Mucosa of stomach (tissue), 1 donor: ENCODE measurements at regions not wholly inside any gene's neighbourhood (a gene's known extent, or its start where the extent isn't known, plus 50 kb on each side); places are given as distances from the start of the nearest gene placed in this dataset.

Experiments
- H3K27me3 ChIP-seq: one replicate; pipeline ENCODE4 v1.7.0; 2013; ENCODE audit warnings: mild to moderate bottlenecking, low read length; ENCODE audit not compliant: control insufficient read depth, insufficient read depth
- H3K36me3 ChIP-seq: one replicate; pipeline ENCODE4 v1.7.0; 2013; ENCODE audit warnings: low read length; ENCODE audit not compliant: control insufficient read depth, insufficient read depth
- H3K4me1 ChIP-seq: one replicate; pipeline ENCODE4 v1.7.0; 2013; ENCODE audit warnings: mild to moderate bottlenecking, low read length; ENCODE audit not compliant: control insufficient read depth, insufficient read depth
- H3K4me3 ChIP-seq: one replicate; pipeline ENCODE4 v1.7.0; 2013; ENCODE audit warnings: low read length
- H3K9ac ChIP-seq: one replicate; pipeline ENCODE4 v1.7.0; 2013; ENCODE audit warnings: mild to moderate bottlenecking, low read length, moderate library complexity
- H3K9me3 ChIP-seq: one replicate; pipeline ENCODE4 v1.7.0; 2013; ENCODE audit warnings: mild to moderate bottlenecking, low read length, moderate library complexity; ENCODE audit not compliant: control insufficient read depth
- donor health status: Pancreatic carcinoma.

- Histone ChIP-seq H3K9me3 (no peaks in the 10 kb centered on the region), H3K27me3 (no peaks in the 10 kb centered on the region), H3K4me3 (no peak overlapping the region), H3K4me1 (peaks cover 10% of the 10 kb centered on the region), H3K9ac (no peak overlapping the region), H3K36me3 (no peaks in the 10 kb centered on the region)
These were observed 210.0 kb downstream of the IRS2 start for GRCh38 chr13:109576331-109576813.

- Histone ChIP-seq H3K9me3 (no peaks in the 10 kb centered on the region), H3K36me3 (no peaks in the 10 kb centered on the region), H3K9ac (no peak overlapping the region), H3K27me3 (no peaks in the 10 kb centered on the region), H3K4me3 (no peak overlapping the region), H3K4me1 (peaks cover 10% of the 10 kb centered on the region)
These were observed 210.6 kb downstream of the IRS2 start for GRCh38 chr13:109575821-109576220.

- no peak overlapping the region for H3K9ac ChIP-seq
- no peaks in the 10 kb centered on the region for H3K27me3 ChIP-seq
- H3K36me3 ChIP-seq, result no peaks in the 10 kb centered on the region
- H3K4me3 ChIP-seq, result no peak overlapping the region
- H3K9me3 ChIP-seq, result no peaks in the 10 kb centered on the region
- H3K4me1 ChIP-seq, result peaks cover 15% of the 10 kb centered on the region
These were observed 214.0 kb downstream of the IRS2 start for GRCh38 chr13:109572389-109572788.

- Histone ChIP-seq H3K9me3 (no peaks in the 10 kb centered on the region), H3K9ac (no peak overlapping the region), H3K27me3 (no peaks in the 10 kb centered on the region), H3K36me3 (no peaks in the 10 kb centered on the region), H3K4me1 (peaks cover 5% of the 10 kb centered on the region), H3K4me3 (no peak overlapping the region)
These were observed 216.2 kb downstream of the IRS2 start for GRCh38 chr13:109569958-109570711.

- Histone ChIP-seq H3K36me3 (no peaks in the 10 kb centered on the region), H3K4me1 (peaks cover 5% of the 10 kb centered on the region), H3K9ac (no peak overlapping the region), H3K27me3 (no peaks in the 10 kb centered on the region), H3K4me3 (no peak overlapping the region), H3K9me3 (no peaks in the 10 kb centered on the region)
These were observed 218.0 kb downstream of the IRS2 start for GRCh38 chr13:109568339-109568818.

GRCh38 chr13:109567315-109567714 lies 219.1 kb downstream of the IRS2 start:
- Histone ChIP-seq H3K4me1 (peaks cover 5% of the 10 kb centered on the region), H3K9ac (no peak overlapping the region), H3K4me3 (no peak overlapping the region)

GRCh38 chr13:109565877-109566276 lies 220.5 kb downstream of the IRS2 start:
- no peak overlapping the region for H3K9ac ChIP-seq
- H3K9me3 ChIP-seq, result no peaks in the 10 kb centered on the region
- H3K36me3 ChIP-seq, result no peaks in the 10 kb centered on the region
- no peak overlapping the region for H3K4me3 ChIP-seq
- H3K4me1 ChIP-seq, result peaks cover 5% of the 10 kb centered on the region
- H3K27me3 ChIP-seq, result no peaks in the 10 kb centered on the region

More at GRCh38 chr13:109567315-109567714, 219.1 kb downstream of the IRS2 start:
- no peaks in the 10 kb centered on the region for H3K27me3 ChIP-seq
- H3K9me3 ChIP-seq, result no peaks in the 10 kb centered on the region
- no peaks in the 10 kb centered on the region for H3K36me3 ChIP-seq

- no peaks in the 10 kb centered on the region for H3K9me3 ChIP-seq
- H3K27me3 ChIP-seq, result no peaks in the 10 kb centered on the region
- H3K4me3 ChIP-seq, result no peak overlapping the region
- no peaks in the 10 kb centered on the region for H3K4me1 ChIP-seq
- no peaks in the 10 kb centered on the region for H3K36me3 ChIP-seq
- H3K9ac ChIP-seq, result no peak overlapping the region
These were observed 238.0 kb downstream of the IRS2 start for GRCh38 chr13:109548374-109548773.

- Histone ChIP-seq H3K27me3 (no peaks in the 10 kb centered on the region), H3K9ac (no peak overlapping the region), H3K4me3 (no peak overlapping the region), H3K9me3 (no peaks in the 10 kb centered on the region), H3K36me3 (no peaks in the 10 kb centered on the region), H3K4me1 (no peaks in the 10 kb centered on the region)
These were observed 238.4 kb downstream of the IRS2 start for GRCh38 chr13:109547942-109548341.

- H3K9me3 ChIP-seq, result no peaks in the 10 kb centered on the region
- no peaks in the 10 kb centered on the region for H3K4me1 ChIP-seq
- H3K27me3 ChIP-seq, result no peaks in the 10 kb centered on the region
- H3K4me3 ChIP-seq, result no peak overlapping the region
- no peak overlapping the region for H3K9ac ChIP-seq
- H3K36me3 ChIP-seq, result no peaks in the 10 kb centered on the region
These were observed 240.5 kb downstream of the IRS2 start for GRCh38 chr13:109545931-109546330.

GRCh38 chr13:109541081-109541480 lies 245.3 kb downstream of the IRS2 start:
- no peak overlapping the region for H3K9ac ChIP-seq
- no peak overlapping the region for H3K4me3 ChIP-seq
- no peaks in the 10 kb centered on the region for H3K36me3 ChIP-seq
- no peaks in the 10 kb centered on the region for H3K4me1 ChIP-seq
- no peaks in the 10 kb centered on the region for H3K27me3 ChIP-seq
- no peaks in the 10 kb centered on the region for H3K9me3 ChIP-seq

GRCh38 chr13:109537584-109537983 lies 248.8 kb downstream of the IRS2 start:
- Histone ChIP-seq H3K4me3 (no peak overlapping the region), H3K4me1 (no peaks in the 10 kb centered on the region), H3K9me3 (no peaks in the 10 kb centered on the region), H3K36me3 (no peaks in the 10 kb centered on the region), H3K9ac (no peak overlapping the region), H3K27me3 (no peaks in the 10 kb centered on the region)
